ENCODE measurements at regions not wholly inside any gene's neighbourhood (a gene's known extent, or its start where the extent isn't known, plus 50 kb on each side); places are given as distances from the start of the nearest gene placed in this dataset.

DNA sequence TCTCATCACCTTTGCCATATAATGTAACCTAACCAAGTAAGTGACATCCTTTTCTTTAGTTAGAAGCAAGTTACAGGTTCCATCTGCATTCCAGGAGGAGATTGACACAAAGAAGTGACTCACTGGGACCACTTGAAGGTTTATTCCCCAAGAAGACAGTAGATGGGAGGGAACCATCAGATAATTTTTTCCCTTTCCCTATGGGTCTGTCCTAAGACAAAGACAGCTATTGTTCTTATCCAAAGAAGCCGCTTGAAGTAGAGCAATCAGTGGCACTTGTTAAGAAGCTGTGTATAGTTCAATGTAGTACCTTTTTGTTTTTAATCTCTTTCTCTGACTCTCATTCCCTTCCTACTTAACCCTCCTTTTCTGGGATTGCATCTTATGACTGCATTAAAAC is 139.9 kb upstream of the B3GALT2 start:
- Histone ChIP-seq H3K79me2 (ENCODE audit: insufficient read depth, low read length) (no peaks in the 10 kb centered on the region), H3K27me3 (ENCODE audit: insufficient read depth, low read length) (no peaks in the 10 kb centered on the region), H3K27ac (ENCODE audit: low read depth, low read length) (no peak overlapping the region), H3K36me3 (ENCODE audit: insufficient read depth, low read length) (no peaks in the 10 kb centered on the region), H3K4me3 (ENCODE audit: insufficient read depth, low read length) (no peak overlapping the region), H3K4me2 (ENCODE audit: insufficient read depth, low read length) (no peak overlapping the region), H3K4me1 (ENCODE audit: insufficient read depth, low read length) (peaks cover 7% of the 10 kb centered on the region), H4K20me1 (ENCODE audit: insufficient read depth, low read length) (no peaks in the 10 kb centered on the region), H2AFZ (ENCODE audit: low read length) (no peak overlapping the region), H3K9me3 (ENCODE audit: low read depth, low read length) (no peaks in the 10 kb centered on the region)
- TF ChIP-seq, protein P1, sequence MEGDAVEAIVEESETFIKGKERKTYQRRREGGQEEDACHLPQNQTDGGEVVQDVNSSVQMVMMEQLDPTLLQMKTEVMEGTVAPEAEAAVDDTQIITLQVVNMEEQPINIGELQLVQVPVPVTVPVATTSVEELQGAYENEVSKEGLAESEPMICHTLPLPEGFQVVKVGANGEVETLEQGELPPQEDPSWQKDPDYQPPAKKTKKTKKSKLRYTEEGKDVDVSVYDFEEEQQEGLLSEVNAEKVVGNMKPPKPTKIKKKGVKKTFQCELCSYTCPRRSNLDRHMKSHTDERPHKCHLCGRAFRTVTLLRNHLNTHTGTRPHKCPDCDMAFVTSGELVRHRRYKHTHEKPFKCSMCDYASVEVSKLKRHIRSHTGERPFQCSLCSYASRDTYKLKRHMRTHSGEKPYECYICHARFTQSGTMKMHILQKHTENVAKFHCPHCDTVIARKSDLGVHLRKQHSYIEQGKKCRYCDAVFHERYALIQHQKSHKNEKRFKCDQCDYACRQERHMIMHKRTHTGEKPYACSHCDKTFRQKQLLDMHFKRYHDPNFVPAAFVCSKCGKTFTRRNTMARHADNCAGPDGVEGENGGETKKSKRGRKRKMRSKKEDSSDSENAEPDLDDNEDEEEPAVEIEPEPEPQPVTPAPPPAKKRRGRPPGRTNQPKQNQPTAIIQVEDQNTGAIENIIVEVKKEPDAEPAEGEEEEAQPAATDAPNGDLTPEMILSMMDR (IDR thresholded peaks at IDR 0.05; ENCODE audit: extremely low read depth, low read depth, low read length) = no peak
- no peak for DNase-seq (ENCODE audit: insufficient read length, low spot score, missing footprints)

DNA sequence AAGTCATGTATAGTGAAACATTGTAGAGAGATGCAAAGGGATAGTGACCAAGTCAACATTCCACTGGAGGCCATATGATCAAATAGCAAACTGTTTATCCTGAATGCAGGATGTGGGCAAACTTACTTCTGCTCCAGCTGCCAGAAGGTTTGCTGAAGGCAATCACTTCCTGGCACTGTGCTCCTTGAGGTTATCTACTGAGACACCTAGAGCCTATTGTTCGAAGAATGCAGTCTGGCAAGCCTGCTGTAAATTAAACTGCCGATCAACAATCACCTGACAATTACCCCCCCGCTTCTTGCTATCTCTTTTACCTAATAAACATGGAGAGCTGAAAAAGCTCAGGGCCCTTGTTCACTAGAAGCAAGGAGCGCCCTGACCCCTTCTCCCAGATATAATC is 139.4 kb upstream of the B3GALT2 start:
- H3K27me3 ChIP-seq (ENCODE audit: insufficient read depth, low read length) = no peaks in the 10 kb centered on the region
- no peak overlapping the region for H2AFZ ChIP-seq (ENCODE audit: low read length)
- H3K4me2 ChIP-seq (ENCODE audit: insufficient read depth, low read length) = no peak overlapping the region
- no peaks in the 10 kb centered on the region for H3K36me3 ChIP-seq (ENCODE audit: insufficient read depth, low read length)
- peaks cover 9% of the 10 kb centered on the region for H3K4me1 ChIP-seq (ENCODE audit: insufficient read depth, low read length)
- H3K79me2 ChIP-seq (ENCODE audit: insufficient read depth, low read length) = no peaks in the 10 kb centered on the region
- TF ChIP-seq, protein P1 (IDR thresholded peaks at IDR 0.05; ENCODE audit: extremely low read depth, low read depth, low read length) = no peak
- H3K9me3 ChIP-seq (ENCODE audit: low read depth, low read length) = no peaks in the 10 kb centered on the region
- no peak for DNase-seq (ENCODE audit: insufficient read length, low spot score, missing footprints)
- no peak overlapping the region for H3K4me3 ChIP-seq (ENCODE audit: insufficient read depth, low read length)
- no peaks in the 10 kb centered on the region for H4K20me1 ChIP-seq (ENCODE audit: insufficient read depth, low read length)
- no peak overlapping the region for H3K27ac ChIP-seq (ENCODE audit: low read depth, low read length)

DNA sequence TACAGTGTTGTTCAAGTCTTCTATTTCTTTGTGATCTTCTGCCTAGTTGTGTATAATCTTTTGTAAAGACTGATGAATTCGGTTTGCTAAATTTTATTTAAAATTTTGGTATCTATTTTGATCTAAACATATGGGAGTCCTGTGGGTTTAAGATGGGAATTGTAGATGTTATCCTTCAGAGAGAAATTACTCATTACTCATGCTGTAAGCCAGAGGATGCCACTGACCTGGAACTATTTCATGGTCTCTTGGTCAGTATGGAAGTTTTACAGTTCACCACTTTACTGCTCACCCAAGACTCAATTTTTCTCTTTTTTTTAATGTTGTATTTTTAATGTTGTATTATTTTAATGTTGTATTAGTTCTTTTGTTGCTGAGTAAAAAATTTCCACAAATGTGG is 138.6 kb upstream of the B3GALT2 start:
- Histone ChIP-seq H3K4me3 (ENCODE audit: insufficient read depth, low read length) (no peak overlapping the region), H3K27ac (ENCODE audit: low read depth, low read length) (no peak overlapping the region), H3K27me3 (ENCODE audit: insufficient read depth, low read length) (no peaks in the 10 kb centered on the region), H2AFZ (ENCODE audit: low read length) (no peak overlapping the region), H4K20me1 (ENCODE audit: insufficient read depth, low read length) (no peaks in the 10 kb centered on the region), H3K9me3 (ENCODE audit: low read depth, low read length) (no peaks in the 10 kb centered on the region), H3K36me3 (ENCODE audit: insufficient read depth, low read length) (no peaks in the 10 kb centered on the region), H3K4me1 (ENCODE audit: insufficient read depth, low read length) (peaks cover 9% of the 10 kb centered on the region), H3K79me2 (ENCODE audit: insufficient read depth, low read length) (no peaks in the 10 kb centered on the region), H3K4me2 (ENCODE audit: insufficient read depth, low read length) (no peak overlapping the region)
- TF ChIP-seq, protein P1 (IDR thresholded peaks at IDR 0.05; ENCODE audit: extremely low read depth, low read depth, low read length) = no peak
- DNase-seq (ENCODE audit: insufficient read length, low spot score, missing footprints) = no peak

DNA sequence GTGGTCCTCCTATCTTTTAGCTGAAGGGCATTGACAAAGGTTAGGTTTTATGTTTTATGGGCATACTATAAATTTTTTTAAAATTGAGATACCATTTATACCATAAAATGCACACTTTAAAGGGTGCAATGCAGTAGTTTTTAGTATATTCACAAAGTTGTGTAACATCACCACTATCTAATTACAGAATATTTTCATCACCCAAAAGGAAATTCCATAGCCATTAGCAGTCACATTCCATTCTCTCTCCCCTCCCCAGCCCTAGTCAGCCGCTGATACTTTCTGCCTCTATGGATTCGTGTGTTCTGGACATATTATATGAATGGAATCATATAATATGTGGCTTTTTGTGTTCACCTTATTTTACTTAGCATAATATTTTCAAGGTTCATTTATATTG is 135.8 kb upstream of the B3GALT2 start:
- no peak overlapping the region for H2AFZ ChIP-seq (ENCODE audit: low read length)
- H3K9me3 ChIP-seq (ENCODE audit: low read depth, low read length) = peaks cover 4% of the 10 kb centered on the region
- H4K20me1 ChIP-seq (ENCODE audit: insufficient read depth, low read length) = no peaks in the 10 kb centered on the region
- H3K27me3 ChIP-seq (ENCODE audit: insufficient read depth, low read length) = no peaks in the 10 kb centered on the region
- no peak for DNase-seq (ENCODE audit: insufficient read length, low spot score, missing footprints)
- peak overlapping the region; percentile 3 for H3K27ac ChIP-seq (ENCODE audit: low read depth, low read length)
- peaks cover 9% of the 10 kb centered on the region for H3K4me1 ChIP-seq (ENCODE audit: insufficient read depth, low read length)
- no peak overlapping the region for H3K4me3 ChIP-seq (ENCODE audit: insufficient read depth, low read length)
- no peaks in the 10 kb centered on the region for H3K79me2 ChIP-seq (ENCODE audit: insufficient read depth, low read length)
- peak overlapping the region; percentile 21 for H3K4me2 ChIP-seq (ENCODE audit: insufficient read depth, low read length)
- no peaks in the 10 kb centered on the region for H3K36me3 ChIP-seq (ENCODE audit: insufficient read depth, low read length)
- TF ChIP-seq, protein P1 (IDR thresholded peaks at IDR 0.05; ENCODE audit: extremely low read depth, low read depth, low read length) = no peak

Measured in osteoblast (primary cell).